ENCODE measurements at regions not wholly inside any gene's neighbourhood (a gene's known extent, or its start where the extent isn't known, plus 50 kb on each side); places are given as distances from the start of the nearest gene placed in this dataset.

- no peak for TF ChIP-seq CTCF (IDR thresholded peaks at IDR 0.05 in 2 of 3, conservative IDR thresholded peaks at IDR 0.05 in 1 of 3; ENCODE audit: borderline replicate concordance in 1 of 3, insufficient read depth in 1 of 3, low read depth in 2 of 3, low read length in 2 of 3)
- TF ChIP-seq MAX (IDR thresholded peaks at IDR 0.05) = no peak
- TF ChIP-seq SP1 (IDR thresholded peaks at IDR 0.05; ENCODE audit: low read depth) = no peak
Measured at GRCh38 chr10:129333706-129334105, 133.3 kb upstream of the MGMT start.
